ENCODE measurements at regions not wholly inside any gene's neighbourhood (a gene's known extent, or its start where the extent isn't known, plus 50 kb on each side); places are given as distances from the start of the nearest gene placed in this dataset.

DNA sequence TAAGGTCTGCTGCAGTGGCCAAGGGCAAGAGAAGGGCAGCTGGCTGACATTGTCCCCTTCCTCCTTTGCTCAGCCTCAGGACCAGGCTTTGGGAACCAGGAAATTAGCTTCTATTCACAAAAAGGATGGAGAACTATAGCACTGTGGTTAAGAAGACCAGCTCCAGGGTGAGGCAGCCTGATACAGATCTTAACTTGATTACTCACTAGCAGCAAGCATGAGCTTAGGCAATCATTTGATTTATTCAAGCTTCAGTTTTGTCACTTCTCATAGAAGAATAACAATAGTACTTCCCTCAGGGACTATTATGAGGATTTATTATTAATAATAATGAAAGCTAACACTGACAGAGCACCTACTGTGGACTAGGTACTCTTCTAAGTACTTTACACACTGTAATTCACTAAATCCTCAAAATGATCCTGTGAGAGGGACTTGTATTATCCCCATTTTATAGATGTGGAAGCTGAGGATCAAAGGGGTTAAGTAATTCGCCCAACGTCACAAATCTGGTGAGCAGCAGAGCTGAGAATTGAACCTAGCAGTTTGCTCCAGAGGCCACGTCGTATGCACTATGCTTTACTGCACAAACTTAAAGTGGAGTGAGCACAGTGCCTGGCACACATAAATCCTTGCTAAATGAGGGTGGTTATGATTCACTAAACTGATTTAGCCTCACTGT is 130.4 kb upstream of the PAK3 start (continued):
- TF ChIP-seq NFXL1 (IDR thresholded peaks at IDR 0.05; ENCODE audit: borderline replicate concordance) (no peak), HDAC2 (IDR thresholded peaks at IDR 0.05) (no peak), SIN3A (IDR thresholded peaks at IDR 0.05; ENCODE audit: low read depth, low read length) (no peak), NR2C2 (IDR thresholded peaks at IDR 0.05; ENCODE audit: borderline replicate concordance, control insufficient read depth, insufficient read length, low read depth) (no peak), GABPA (IDR thresholded peaks at IDR 0.05; ENCODE audit: low read depth) (no peak), LARP7 (IDR thresholded peaks at IDR 0.05) (no peak)
- TF ChIP-seq, protein P1, sequence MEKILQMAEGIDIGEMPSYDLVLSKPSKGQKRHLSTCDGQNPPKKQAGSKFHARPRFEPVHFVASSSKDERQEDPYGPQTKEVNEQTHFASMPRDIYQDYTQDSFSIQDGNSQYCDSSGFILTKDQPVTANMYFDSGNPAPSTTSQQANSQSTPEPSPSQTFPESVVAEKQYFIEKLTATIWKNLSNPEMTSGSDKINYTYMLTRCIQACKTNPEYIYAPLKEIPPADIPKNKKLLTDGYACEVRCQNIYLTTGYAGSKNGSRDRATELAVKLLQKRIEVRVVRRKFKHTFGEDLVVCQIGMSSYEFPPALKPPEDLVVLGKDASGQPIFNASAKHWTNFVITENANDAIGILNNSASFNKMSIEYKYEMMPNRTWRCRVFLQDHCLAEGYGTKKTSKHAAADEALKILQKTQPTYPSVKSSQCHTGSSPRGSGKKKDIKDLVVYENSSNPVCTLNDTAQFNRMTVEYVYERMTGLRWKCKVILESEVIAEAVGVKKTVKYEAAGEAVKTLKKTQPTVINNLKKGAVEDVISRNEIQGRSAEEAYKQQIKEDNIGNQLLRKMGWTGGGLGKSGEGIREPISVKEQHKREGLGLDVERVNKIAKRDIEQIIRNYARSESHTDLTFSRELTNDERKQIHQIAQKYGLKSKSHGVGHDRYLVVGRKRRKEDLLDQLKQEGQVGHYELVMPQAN (conservative IDR thresholded peaks at IDR 0.05): no peak

DNA sequence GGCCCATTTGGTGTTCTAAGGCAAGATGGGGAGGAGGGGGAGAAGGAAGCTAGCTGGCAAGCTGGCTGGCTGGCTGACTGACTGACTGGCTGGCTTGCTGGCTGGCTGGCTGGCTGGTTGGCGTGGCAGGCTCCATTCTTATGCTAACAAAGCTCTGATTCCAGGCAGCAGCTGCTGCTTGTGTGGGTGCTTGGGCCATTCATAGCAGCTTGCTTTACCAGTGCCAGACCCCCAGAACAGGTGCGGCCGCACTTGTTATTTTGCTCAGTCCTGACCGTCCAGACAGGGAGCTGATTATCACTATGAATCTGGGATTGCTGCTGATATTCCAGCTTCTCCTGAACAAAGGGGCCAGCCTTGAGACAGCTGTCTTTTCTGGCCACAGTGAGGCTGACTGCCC is 131.2 kb upstream of the PAK3 start:
- DNase-seq (ENCODE audit: low read depth, low spot score) (no peak), ATAC-seq (no peak), FAIRE-seq (no peak)
- BruUV-seq (replicated peaks): no TSS peak
- in situ Hi-C loops (cut with MboI): no loop called here
- ChIA-PET POLR2A (interaction anchor here (0.6 kb wide), 1 partner anchor 1954 kb away, joined by 4 read pairs; no protein-coding TSS in a partner anchor), RAD21 (ENCODE audit: unreplicated experiment) (no interaction called here), SMC1A (ENCODE audit: uncharacterized antibody, unreplicated experiment) (no interaction called here), CTCF (no interaction called here)
- H3K27me3 ChIP-seq (replicated peaks in 1 of 2; ENCODE audit: control insufficient read depth in 2 of 2, insufficient read depth in 2 of 2, low read length in 1 of 2): no peaks in the 10 kb centered on the region
- intact Hi-C loops (cut with micrococcal nuclease; ENCODE audit: unreplicated experiment): no loop called here
- H3K9me3 ChIP-seq (replicated peaks; ENCODE audit: control insufficient read depth, insufficient read depth, low read length): no peaks in the 10 kb centered on the region
- no peak overlapping the region for H3K9ac ChIP-seq (ENCODE audit: control insufficient read depth, insufficient read depth, low read length)
- no peaks in the 10 kb centered on the region for H3K79me2 ChIP-seq (ENCODE audit: control insufficient read depth, insufficient read depth, low read length)
- H4K20me1 ChIP-seq (ENCODE audit: control insufficient read depth, insufficient read depth): no peaks in the 10 kb centered on the region
- H3K4me3 ChIP-seq: no peak overlapping the region
- H3K36me3 ChIP-seq (ENCODE audit: control insufficient read depth in 2 of 2, insufficient read depth in 2 of 2, low read length in 1 of 2): no peaks in the 10 kb centered on the region
- H3K4me1 ChIP-seq (ENCODE audit: control insufficient read depth, insufficient read depth, low read length): no peaks in the 10 kb centered on the region
- H3K27ac ChIP-seq (ENCODE audit: control insufficient read depth, insufficient read depth): no peak overlapping the region
- no peak overlapping the region for H3K4me2 ChIP-seq (ENCODE audit: control insufficient read depth, insufficient read depth)
- 52% methylated on average over 4 of the region's 4 CpGs for WGBS (ENCODE audit: insufficient coverage, insufficient replicate concordance, low lambda C conversion rate, missing lambda C conversion rate)
- TF ChIP-seq RAD51 (IDR thresholded peaks at IDR 0.05) (no peak), HDAC2 (IDR thresholded peaks at IDR 0.05) (no peak), NFXL1 (IDR thresholded peaks at IDR 0.05; ENCODE audit: borderline replicate concordance) (no peak), HDGF (IDR thresholded peaks at IDR 0.05) (no peak)
- TF ChIP-seq, protein P2, sequence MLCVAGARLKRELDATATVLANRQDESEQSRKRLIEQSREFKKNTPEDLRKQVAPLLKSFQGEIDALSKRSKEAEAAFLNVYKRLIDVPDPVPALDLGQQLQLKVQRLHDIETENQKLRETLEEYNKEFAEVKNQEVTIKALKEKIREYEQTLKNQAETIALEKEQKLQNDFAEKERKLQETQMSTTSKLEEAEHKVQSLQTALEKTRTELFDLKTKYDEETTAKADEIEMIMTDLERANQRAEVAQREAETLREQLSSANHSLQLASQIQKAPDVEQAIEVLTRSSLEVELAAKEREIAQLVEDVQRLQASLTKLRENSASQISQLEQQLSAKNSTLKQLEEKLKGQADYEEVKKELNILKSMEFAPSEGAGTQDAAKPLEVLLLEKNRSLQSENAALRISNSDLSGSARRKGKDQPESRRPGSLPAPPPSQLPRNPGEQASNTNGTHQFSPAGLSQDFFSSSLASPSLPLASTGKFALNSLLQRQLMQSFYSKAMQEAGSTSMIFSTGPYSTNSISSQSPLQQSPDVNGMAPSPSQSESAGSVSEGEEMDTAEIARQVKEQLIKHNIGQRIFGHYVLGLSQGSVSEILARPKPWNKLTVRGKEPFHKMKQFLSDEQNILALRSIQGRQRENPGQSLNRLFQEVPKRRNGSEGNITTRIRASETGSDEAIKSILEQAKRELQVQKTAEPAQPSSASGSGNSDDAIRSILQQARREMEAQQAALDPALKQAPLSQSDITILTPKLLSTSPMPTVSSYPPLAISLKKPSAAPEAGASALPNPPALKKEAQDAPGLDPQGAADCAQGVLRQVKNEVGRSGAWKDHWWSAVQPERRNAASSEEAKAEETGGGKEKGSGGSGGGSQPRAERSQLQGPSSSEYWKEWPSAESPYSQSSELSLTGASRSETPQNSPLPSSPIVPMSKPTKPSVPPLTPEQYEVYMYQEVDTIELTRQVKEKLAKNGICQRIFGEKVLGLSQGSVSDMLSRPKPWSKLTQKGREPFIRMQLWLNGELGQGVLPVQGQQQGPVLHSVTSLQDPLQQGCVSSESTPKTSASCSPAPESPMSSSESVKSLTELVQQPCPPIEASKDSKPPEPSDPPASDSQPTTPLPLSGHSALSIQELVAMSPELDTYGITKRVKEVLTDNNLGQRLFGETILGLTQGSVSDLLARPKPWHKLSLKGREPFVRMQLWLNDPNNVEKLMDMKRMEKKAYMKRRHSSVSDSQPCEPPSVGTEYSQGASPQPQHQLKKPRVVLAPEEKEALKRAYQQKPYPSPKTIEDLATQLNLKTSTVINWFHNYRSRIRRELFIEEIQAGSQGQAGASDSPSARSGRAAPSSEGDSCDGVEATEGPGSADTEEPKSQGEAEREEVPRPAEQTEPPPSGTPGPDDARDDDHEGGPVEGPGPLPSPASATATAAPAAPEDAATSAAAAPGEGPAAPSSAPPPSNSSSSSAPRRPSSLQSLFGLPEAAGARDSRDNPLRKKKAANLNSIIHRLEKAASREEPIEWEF (IDR thresholded peaks at IDR 0.05; ENCODE audit: insufficient replicate concordance, low read depth, low read length): no peak
- TF ChIP-seq, protein P3, sequence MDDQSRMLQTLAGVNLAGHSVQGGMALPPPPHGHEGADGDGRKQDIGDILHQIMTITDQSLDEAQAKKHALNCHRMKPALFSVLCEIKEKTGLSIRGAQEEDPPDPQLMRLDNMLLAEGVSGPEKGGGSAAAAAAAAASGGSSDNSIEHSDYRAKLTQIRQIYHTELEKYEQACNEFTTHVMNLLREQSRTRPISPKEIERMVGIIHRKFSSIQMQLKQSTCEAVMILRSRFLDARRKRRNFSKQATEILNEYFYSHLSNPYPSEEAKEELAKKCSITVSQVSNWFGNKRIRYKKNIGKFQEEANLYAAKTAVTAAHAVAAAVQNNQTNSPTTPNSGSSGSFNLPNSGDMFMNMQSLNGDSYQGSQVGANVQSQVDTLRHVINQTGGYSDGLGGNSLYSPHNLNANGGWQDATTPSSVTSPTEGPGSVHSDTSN (IDR thresholded peaks at IDR 0.05; ENCODE audit: insufficient replicate concordance, low read depth, low read length): no peak
- H2AFZ ChIP-seq (ENCODE audit: control insufficient read depth, low read depth, low read length): no peak overlapping the region
